GM23338 (cell line): ENCODE measurements at regions not wholly inside any gene's neighbourhood (a gene's known extent, or its start where the extent isn't known, plus 50 kb on each side); places are given as distances from the start of the nearest gene placed in this dataset.

ENCODE experiments used
- ATAC-seq: fragments of 200-7000 bp; cut with Tn5 transposase; 3 replicates; pipeline ENCODE4 v1.9.1; 2020
- DNase-seq: peaks from one replicate; pipeline ENCODE4 v3.0.0-alpha.2; 2015; ENCODE audit warnings: low spot score
- H2AFZ ChIP-seq: fragments of 200-600 bp; sonication (generic); 2 replicates; pipeline ENCODE4 v1.8.0; 2016; ENCODE audit warnings: antibody characterized with exemption, mild to moderate bottlenecking, moderate library complexity
- H3F3A ChIP-seq: fragments of 200-600 bp; sonication (generic); replicated peaks from 2 replicates; pipeline ENCODE4 v1.8.0; 2017; ENCODE audit warnings: antibody characterized with exemption, mixed run types, low read depth
- H3K27ac ChIP-seq: fragments of 200-600 bp; sonication (generic); 2 replicates; pipeline ENCODE4 v1.6.1; 2016; ENCODE audit warnings: low read depth
- H3K27me3 ChIP-seq: fragments of 200-600 bp; sonication (generic); 2 replicates; pipeline ENCODE4 v1.8.0; 2016; ENCODE audit warnings: mild to moderate bottlenecking, mixed run types, moderate library complexity; ENCODE audit not compliant: insufficient read depth
- H3K36me3 ChIP-seq: fragments of 200-600 bp; sonication (generic); 2 replicates; pipeline ENCODE4 v1.8.0; 2016; ENCODE audit warnings: mild to moderate bottlenecking; ENCODE audit not compliant: insufficient read depth
- H3K4me1 ChIP-seq: fragments of 200-600 bp; sonication (generic); 2 replicates; pipeline ENCODE4 v1.8.0; 2016; ENCODE audit warnings: mild to moderate bottlenecking, moderate library complexity; ENCODE audit not compliant: insufficient read depth
- H3K4me2 ChIP-seq: fragments of 200-600 bp; sonication (generic); 2 replicates; pipeline ENCODE4 v1.7.1; 2017; ENCODE audit warnings: mixed run types
- H3K4me3 ChIP-seq: fragments of 200-600 bp; sonication (generic); 2 replicates; pipeline ENCODE4 v1.6.1; 2016; ENCODE audit warnings: mixed run types
- H3K79me2 ChIP-seq: fragments of 200-600 bp; sonication (generic); replicated peaks from 2 replicates; pipeline ENCODE4 v1.8.0; 2017; ENCODE audit warnings: mild to moderate bottlenecking; ENCODE audit not compliant: insufficient read depth
- H3K9me2 ChIP-seq: fragments of 200-600 bp; sonication (generic); 2 replicates; pipeline ENCODE4 v1.8.0; 2017; ENCODE audit not compliant: insufficient read depth
- H4K20me1 ChIP-seq: fragments of 200-600 bp; sonication (generic); replicated peaks from 2 replicates; pipeline ENCODE4 v1.8.0; 2017; ENCODE audit warnings: mild to moderate bottlenecking; ENCODE audit not compliant: insufficient read depth
- H3K27ac Mint-ChIP-seq: 2 replicates; pipeline ENCODE4 v1.8.0; 2020; ENCODE audit warnings: inconsistent platforms, mild to moderate bottlenecking, moderate library complexity, mixed read lengths
- H3K27me3 Mint-ChIP-seq: 3 replicates; pipeline ENCODE4 v1.8.0; 2022; ENCODE audit warnings: low read depth, mild to moderate bottlenecking, moderate library complexity, mixed read lengths, inconsistent platforms; ENCODE audit not compliant: insufficient read depth, poor library complexity
- H3K36me3 Mint-ChIP-seq: 3 replicates; pipeline ENCODE4 v1.8.0; 2021; ENCODE audit warnings: low read depth, mild to moderate bottlenecking, inconsistent platforms, moderate library complexity, mixed read lengths
- H3K4me1 Mint-ChIP-seq: 3 replicates; pipeline ENCODE4 v1.8.0; 2020; ENCODE audit warnings: mild to moderate bottlenecking, inconsistent platforms, mixed read lengths
- H3K4me3 Mint-ChIP-seq: 3 replicates; pipeline ENCODE4 v1.8.0; 2021; ENCODE audit warnings: moderate library complexity, mild to moderate bottlenecking, inconsistent platforms, mixed read lengths
- H3K9me3 Mint-ChIP-seq: 3 replicates; pipeline ENCODE4 v1.8.0; 2020; ENCODE audit warnings: moderate library complexity, mild to moderate bottlenecking, inconsistent platforms, mixed read lengths
- CREB1 ChIP-seq: fragments of 250-450 bp; sonication (Bioruptor Pico); IDR thresholded peaks from 2 replicates; pipeline ENCODE4 v1.5.0; 2020; ENCODE audit warnings: low read depth, mild to moderate bottlenecking, moderate library complexity
- EZH2 ChIP-seq: fragments of 200-600 bp; sonication (generic); IDR thresholded peaks from one replicate; pipeline ENCODE4 v1.8.0; 2017; ENCODE audit warnings: antibody characterized with exemption, mild to moderate bottlenecking, low read depth; ENCODE audit not compliant: unreplicated experiment
- EZH2phosphoT487 ChIP-seq: fragments of 200-600 bp; sonication (generic); IDR thresholded peaks from one replicate; pipeline ENCODE4 v1.8.1; 2018; ENCODE audit warnings: antibody characterized with exemption; ENCODE audit not compliant: unreplicated experiment
- JUNB ChIP-seq: IDR thresholded peaks from one replicate; pipeline ENCODE4 v1.6.1; 2016; ENCODE audit warnings: antibody characterized with exemption; ENCODE audit not compliant: unreplicated experiment
- NANOG ChIP-seq: IDR thresholded peaks from 2 replicates; pipeline ENCODE4 v1.6.1; 2016; ENCODE audit warnings: antibody characterized with exemption, borderline replicate concordance
- POLR2AphosphoS5 ChIP-seq: IDR thresholded peaks from 2 replicates; pipeline ENCODE4 v1.6.1; 2016; ENCODE audit warnings: antibody characterized with exemption, low read depth
- STAT1 ChIP-seq: IDR thresholded peaks from one replicate; pipeline ENCODE4 v1.6.1; 2016; ENCODE audit warnings: antibody characterized with exemption; ENCODE audit not compliant: unreplicated experiment
- ZNF331 ChIP-seq: fragments of 250-450 bp; sonication (Bioruptor Pico); IDR thresholded peaks from 2 replicates; pipeline ENCODE4 v1.5.0; 2020; ENCODE audit warnings: low read depth, mild to moderate bottlenecking, moderate library complexity
- TF ChIP-seq, protein P1 (sequence below): IDR thresholded peaks from 2 replicates; pipeline ENCODE4 v1.6.1; 2016; ENCODE audit warnings: antibody characterized with exemption
- TF ChIP-seq, protein P2 (sequence below): IDR thresholded peaks from one replicate; pipeline ENCODE4 v1.6.1; 2018; ENCODE audit warnings: antibody characterized with exemption; ENCODE audit not compliant: unreplicated experiment
- TF ChIP-seq, protein P3 (sequence below): fragments of 250-450 bp; sonication (Bioruptor Pico); IDR thresholded peaks from 2 replicates; pipeline ENCODE4 v1.5.0; 2020; ENCODE audit warnings: mild to moderate bottlenecking, moderate library complexity

DNA sequence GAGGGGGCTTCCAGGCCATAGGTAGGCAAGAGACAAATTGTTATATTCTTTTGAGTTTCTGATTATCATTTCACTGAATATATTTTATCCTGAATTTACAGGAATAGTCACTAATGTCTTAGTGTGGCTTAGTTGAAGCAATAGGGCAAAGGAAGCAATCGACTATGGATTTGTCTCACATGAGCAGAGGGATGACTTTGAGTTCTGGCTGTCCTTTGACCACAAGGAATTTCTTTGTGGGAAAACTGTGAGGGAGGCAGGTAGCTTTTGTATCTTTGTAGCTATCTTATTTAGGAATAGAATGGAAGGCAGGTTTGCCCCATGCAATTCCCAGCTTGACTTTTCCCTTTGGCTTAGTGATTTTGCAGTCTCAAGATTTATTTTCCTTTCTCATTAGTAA lies 207.3 kb upstream of the ANXA10 start:
- Histone ChIP-seq H3K4me3 (no peak overlapping the region), H3K27ac (no peak overlapping the region), H4K20me1 (no peaks in the 10 kb centered on the region), H3K4me1 (no peaks in the 10 kb centered on the region), H3K4me2 (no peak overlapping the region), H3K9me2 (no peaks in the 10 kb centered on the region), H2AFZ (no peak overlapping the region), H3K27me3 (no peaks in the 10 kb centered on the region), H3F3A (no peaks in the 10 kb centered on the region), H3K79me2 (no peaks in the 10 kb centered on the region), H3K36me3 (no peaks in the 10 kb centered on the region)
- DNase-seq = no peak
- no peak for TF ChIP-seq EZH2
- TF ChIP-seq EZH2phosphoT487 = no peak
- TF ChIP-seq NANOG = no peak
- TF ChIP-seq, protein P1, sequence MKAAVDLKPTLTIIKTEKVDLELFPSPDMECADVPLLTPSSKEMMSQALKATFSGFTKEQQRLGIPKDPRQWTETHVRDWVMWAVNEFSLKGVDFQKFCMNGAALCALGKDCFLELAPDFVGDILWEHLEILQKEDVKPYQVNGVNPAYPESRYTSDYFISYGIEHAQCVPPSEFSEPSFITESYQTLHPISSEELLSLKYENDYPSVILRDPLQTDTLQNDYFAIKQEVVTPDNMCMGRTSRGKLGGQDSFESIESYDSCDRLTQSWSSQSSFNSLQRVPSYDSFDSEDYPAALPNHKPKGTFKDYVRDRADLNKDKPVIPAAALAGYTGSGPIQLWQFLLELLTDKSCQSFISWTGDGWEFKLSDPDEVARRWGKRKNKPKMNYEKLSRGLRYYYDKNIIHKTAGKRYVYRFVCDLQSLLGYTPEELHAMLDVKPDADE = no peak
- TF ChIP-seq, protein P2, sequence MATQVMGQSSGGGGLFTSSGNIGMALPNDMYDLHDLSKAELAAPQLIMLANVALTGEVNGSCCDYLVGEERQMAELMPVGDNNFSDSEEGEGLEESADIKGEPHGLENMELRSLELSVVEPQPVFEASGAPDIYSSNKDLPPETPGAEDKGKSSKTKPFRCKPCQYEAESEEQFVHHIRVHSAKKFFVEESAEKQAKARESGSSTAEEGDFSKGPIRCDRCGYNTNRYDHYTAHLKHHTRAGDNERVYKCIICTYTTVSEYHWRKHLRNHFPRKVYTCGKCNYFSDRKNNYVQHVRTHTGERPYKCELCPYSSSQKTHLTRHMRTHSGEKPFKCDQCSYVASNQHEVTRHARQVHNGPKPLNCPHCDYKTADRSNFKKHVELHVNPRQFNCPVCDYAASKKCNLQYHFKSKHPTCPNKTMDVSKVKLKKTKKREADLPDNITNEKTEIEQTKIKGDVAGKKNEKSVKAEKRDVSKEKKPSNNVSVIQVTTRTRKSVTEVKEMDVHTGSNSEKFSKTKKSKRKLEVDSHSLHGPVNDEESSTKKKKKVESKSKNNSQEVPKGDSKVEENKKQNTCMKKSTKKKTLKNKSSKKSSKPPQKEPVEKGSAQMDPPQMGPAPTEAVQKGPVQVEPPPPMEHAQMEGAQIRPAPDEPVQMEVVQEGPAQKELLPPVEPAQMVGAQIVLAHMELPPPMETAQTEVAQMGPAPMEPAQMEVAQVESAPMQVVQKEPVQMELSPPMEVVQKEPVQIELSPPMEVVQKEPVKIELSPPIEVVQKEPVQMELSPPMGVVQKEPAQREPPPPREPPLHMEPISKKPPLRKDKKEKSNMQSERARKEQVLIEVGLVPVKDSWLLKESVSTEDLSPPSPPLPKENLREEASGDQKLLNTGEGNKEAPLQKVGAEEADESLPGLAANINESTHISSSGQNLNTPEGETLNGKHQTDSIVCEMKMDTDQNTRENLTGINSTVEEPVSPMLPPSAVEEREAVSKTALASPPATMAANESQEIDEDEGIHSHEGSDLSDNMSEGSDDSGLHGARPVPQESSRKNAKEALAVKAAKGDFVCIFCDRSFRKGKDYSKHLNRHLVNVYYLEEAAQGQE = no peak
- TF ChIP-seq, protein P3, sequence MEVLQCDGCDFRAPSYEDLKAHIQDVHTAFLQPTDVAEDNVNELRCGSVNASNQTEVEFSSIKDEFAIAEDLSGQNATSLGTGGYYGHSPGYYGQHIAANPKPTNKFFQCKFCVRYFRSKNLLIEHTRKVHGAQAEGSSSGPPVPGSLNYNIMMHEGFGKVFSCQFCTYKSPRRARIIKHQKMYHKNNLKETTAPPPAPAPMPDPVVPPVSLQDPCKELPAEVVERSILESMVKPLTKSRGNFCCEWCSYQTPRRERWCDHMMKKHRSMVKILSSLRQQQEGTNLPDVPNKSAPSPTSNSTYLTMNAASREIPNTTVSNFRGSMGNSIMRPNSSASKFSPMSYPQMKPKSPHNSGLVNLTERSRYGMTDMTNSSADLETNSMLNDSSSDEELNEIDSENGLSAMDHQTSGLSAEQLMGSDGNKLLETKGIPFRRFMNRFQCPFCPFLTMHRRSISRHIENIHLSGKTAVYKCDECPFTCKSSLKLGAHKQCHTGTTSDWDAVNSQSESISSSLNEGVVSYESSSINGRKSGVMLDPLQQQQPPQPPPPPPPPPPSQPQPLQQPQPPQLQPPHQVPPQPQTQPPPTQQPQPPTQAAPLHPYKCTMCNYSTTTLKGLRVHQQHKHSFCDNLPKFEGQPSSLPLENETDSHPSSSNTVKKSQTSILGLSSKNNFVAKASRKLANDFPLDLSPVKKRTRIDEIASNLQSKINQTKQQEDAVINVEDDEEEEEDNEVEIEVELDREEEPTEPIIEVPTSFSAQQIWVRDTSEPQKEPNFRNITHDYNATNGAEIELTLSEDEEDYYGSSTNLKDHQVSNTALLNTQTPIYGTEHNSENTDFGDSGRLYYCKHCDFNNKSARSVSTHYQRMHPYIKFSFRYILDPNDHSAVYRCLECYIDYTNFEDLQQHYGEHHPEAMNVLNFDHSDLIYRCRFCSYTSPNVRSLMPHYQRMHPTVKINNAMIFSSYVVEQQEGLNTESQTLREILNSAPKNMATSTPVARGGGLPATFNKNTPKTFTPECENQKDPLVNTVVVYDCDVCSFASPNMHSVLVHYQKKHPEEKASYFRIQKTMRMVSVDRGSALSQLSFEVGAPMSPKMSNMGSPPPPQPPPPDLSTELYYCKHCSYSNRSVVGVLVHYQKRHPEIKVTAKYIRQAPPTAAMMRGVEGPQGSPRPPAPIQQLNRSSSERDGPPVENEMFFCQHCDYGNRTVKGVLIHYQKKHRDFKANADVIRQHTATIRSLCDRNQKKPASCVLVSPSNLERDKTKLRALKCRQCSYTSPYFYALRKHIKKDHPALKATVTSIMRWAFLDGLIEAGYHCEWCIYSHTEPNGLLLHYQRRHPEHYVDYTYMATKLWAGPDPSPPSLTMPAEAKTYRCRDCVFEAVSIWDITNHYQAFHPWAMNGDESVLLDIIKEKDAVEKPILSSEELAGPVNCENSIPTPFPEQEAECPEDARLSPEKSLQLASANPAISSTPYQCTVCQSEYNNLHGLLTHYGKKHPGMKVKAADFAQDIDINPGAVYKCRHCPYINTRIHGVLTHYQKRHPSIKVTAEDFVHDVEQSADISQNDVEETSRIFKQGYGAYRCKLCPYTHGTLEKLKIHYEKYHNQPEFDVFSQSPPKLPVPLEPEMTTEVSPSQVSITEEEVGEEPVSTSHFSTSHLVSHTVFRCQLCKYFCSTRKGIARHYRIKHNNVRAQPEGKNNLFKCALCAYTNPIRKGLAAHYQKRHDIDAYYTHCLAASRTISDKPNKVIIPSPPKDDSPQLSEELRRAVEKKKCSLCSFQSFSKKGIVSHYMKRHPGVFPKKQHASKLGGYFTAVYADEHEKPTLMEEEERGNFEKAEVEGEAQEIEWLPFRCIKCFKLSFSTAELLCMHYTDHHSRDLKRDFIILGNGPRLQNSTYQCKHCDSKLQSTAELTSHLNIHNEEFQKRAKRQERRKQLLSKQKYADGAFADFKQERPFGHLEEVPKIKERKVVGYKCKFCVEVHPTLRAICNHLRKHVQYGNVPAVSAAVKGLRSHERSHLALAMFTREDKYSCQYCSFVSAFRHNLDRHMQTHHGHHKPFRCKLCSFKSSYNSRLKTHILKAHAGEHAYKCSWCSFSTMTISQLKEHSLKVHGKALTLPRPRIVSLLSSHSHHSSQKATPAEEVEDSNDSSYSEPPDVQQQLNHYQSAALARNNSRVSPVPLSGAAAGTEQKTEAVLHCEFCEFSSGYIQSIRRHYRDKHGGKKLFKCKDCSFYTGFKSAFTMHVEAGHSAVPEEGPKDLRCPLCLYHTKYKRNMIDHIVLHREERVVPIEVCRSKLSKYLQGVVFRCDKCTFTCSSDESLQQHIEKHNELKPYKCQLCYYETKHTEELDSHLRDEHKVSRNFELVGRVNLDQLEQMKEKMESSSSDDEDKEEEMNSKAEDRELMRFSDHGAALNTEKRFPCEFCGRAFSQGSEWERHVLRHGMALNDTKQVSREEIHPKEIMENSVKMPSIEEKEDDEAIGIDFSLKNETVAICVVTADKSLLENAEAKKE = no peak
- TF ChIP-seq JUNB = no peak
- no peak for TF ChIP-seq STAT1
- TF ChIP-seq POLR2AphosphoS5 = no peak
- TF ChIP-seq CREB1 (CRISPR knock-in tag) = no peak
- no peak for TF ChIP-seq ZNF331
- H3K4me3 Mint-ChIP-seq = no peak overlapping the region
- peaks cover 19% of the 10 kb centered on the region for H3K36me3 Mint-ChIP-seq
- peaks cover 9% of the 10 kb centered on the region for H3K4me1 Mint-ChIP-seq
- H3K27me3 Mint-ChIP-seq = no peaks in the 10 kb centered on the region
- H3K27ac Mint-ChIP-seq = no peak overlapping the region
- no peak for ATAC-seq
- H3K9me3 Mint-ChIP-seq = peaks cover 26% of the 10 kb centered on the region
